ENCODE measurements at regions not wholly inside any gene's neighbourhood (a gene's known extent, or its start where the extent isn't known, plus 50 kb on each side); places are given as distances from the start of the nearest gene placed in this dataset.

GRCh38 chr10:62691336-62691735 lies 113.2 kb upstream of the ADO start:
- no peaks in the 10 kb centered on the region for H3K36me3 ChIP-seq (ENCODE audit: control insufficient read depth in 4 of 4, insufficient read depth in 4 of 4, low read length in 4 of 4)
- peaks cover 0 to 9% (median 2%) of the 10 kb centered on the region in 5 donors for H3K4me1 ChIP-seq (ENCODE audit: control insufficient read depth in 5 of 5, insufficient read depth in 5 of 5, low read length in 5 of 5)
- ATAC-seq (ENCODE audit: insufficient read depth, low FRiP score) = no peak
- no peak overlapping the region for H3K9ac ChIP-seq (ENCODE audit: insufficient read depth in 1 of 2, low read length in 2 of 2)
- 50 to 56% methylated on average over 4 of the region's 4 CpGs for WGBS, 2 donors
- DNase-seq = no peak
- H3K27ac ChIP-seq (ENCODE audit: low read depth in 1 of 2, low read length in 1 of 2) = no peak overlapping the region
- no peaks in the 10 kb centered on the region for H3K27me3 ChIP-seq (ENCODE audit: control insufficient read depth in 3 of 3, insufficient read depth in 3 of 3, low read length in 2 of 3)
- TF ChIP-seq CTCF (IDR thresholded peaks at IDR 0.05; ENCODE audit: control extremely low read depth, extremely low read depth) = no peak
- no peak overlapping the region for H3K4me3 ChIP-seq
- H3K9me3 ChIP-seq (ENCODE audit: control insufficient read depth in 4 of 4, insufficient read depth in 3 of 4, low read length in 3 of 4) = peaks cover 0 to 3% (median 0%) of the 10 kb centered on the region in 4 donors

GRCh38 chr10:62692085-62692484 lies 112.4 kb upstream of the ADO start:
- 71 to 74% methylated on average over 5 of the region's 5 CpGs for WGBS, 2 donors
- ATAC-seq (ENCODE audit: insufficient read depth, low FRiP score) = no peak

GRCh38 chr10:62693306-62693705 lies 111.2 kb upstream of the ADO start:
- Histone ChIP-seq H3K9me3 (ENCODE audit: control insufficient read depth in 4 of 4, insufficient read depth in 3 of 4, low read length in 3 of 4) (no peaks in the 10 kb centered on the region), H3K27ac (ENCODE audit: low read depth in 1 of 2, low read length in 1 of 2) (no peak overlapping the region), H3K9ac (ENCODE audit: insufficient read depth in 1 of 2, low read length in 2 of 2) (no peak overlapping the region), H3K4me1 (ENCODE audit: control insufficient read depth in 5 of 5, insufficient read depth in 5 of 5, low read length in 5 of 5) (peaks cover 0 to 9% (median 2%) of the 10 kb centered on the region in 5 donors), H3K27me3 (ENCODE audit: control insufficient read depth in 3 of 3, insufficient read depth in 3 of 3, low read length in 2 of 3) (no peaks in the 10 kb centered on the region), H3K36me3 (ENCODE audit: control insufficient read depth in 4 of 4, insufficient read depth in 4 of 4, low read length in 4 of 4) (no peaks in the 10 kb centered on the region), H3K4me3 (no peak overlapping the region)
- no peak for TF ChIP-seq CTCF (IDR thresholded peaks at IDR 0.05; ENCODE audit: control extremely low read depth, extremely low read depth)
- 92 to 94% methylated on average over 2 of the region's 2 CpGs for WGBS, 2 donors
- ATAC-seq (ENCODE audit: insufficient read depth, low FRiP score) (no peak), DNase-seq (no peak)

More at GRCh38 chr10:62692085-62692484, 112.4 kb upstream of the ADO start:
- DNase-seq = peak in 1 of 3 donors; percentile 13
- Histone ChIP-seq H3K9me3 (ENCODE audit: control insufficient read depth in 4 of 4, insufficient read depth in 3 of 4, low read length in 3 of 4) (peaks cover 0 to 3% (median 0%) of the 10 kb centered on the region in 4 donors), H3K36me3 (ENCODE audit: control insufficient read depth in 4 of 4, insufficient read depth in 4 of 4, low read length in 4 of 4) (no peaks in the 10 kb centered on the region), H3K4me3 (no peak overlapping the region), H3K27me3 (ENCODE audit: control insufficient read depth in 3 of 3, insufficient read depth in 3 of 3, low read length in 2 of 3) (no peaks in the 10 kb centered on the region), H3K9ac (ENCODE audit: insufficient read depth in 1 of 2, low read length in 2 of 2) (no peak overlapping the region), H3K27ac (ENCODE audit: low read depth in 1 of 2, low read length in 1 of 2) (no peak overlapping the region), H3K4me1 (ENCODE audit: control insufficient read depth in 5 of 5, insufficient read depth in 5 of 5, low read length in 5 of 5) (peaks cover 0 to 9% (median 2%) of the 10 kb centered on the region in 5 donors)
- no peak for TF ChIP-seq CTCF (IDR thresholded peaks at IDR 0.05; ENCODE audit: control extremely low read depth, extremely low read depth)

- no peaks in the 10 kb centered on the region for H3K27me3 ChIP-seq (ENCODE audit: control insufficient read depth in 3 of 3, insufficient read depth in 3 of 3, low read length in 2 of 3)
- no peak for TF ChIP-seq CTCF (IDR thresholded peaks at IDR 0.05; ENCODE audit: control extremely low read depth, extremely low read depth)
- H3K36me3 ChIP-seq (ENCODE audit: control insufficient read depth in 4 of 4, insufficient read depth in 4 of 4, low read length in 4 of 4) = no peaks in the 10 kb centered on the region
- peaks cover 0 to 7% (median 0%) of the 10 kb centered on the region in 5 donors for H3K4me1 ChIP-seq (ENCODE audit: control insufficient read depth in 5 of 5, insufficient read depth in 5 of 5, low read length in 5 of 5)
- DNase-seq (no peak), ATAC-seq (ENCODE audit: insufficient read depth, low FRiP score) (no peak)
- 52 to 70% methylated on average over 3 of the region's 3 CpGs for WGBS, 2 donors
- no peak overlapping the region for H3K4me3 ChIP-seq
- H3K9ac ChIP-seq (ENCODE audit: insufficient read depth in 1 of 2, low read length in 2 of 2) = no peak overlapping the region
- H3K9me3 ChIP-seq (ENCODE audit: control insufficient read depth in 4 of 4, insufficient read depth in 3 of 4, low read length in 3 of 4) = peaks cover 0 to 6% (median 0%) of the 10 kb centered on the region in 4 donors
- no peak overlapping the region for H3K27ac ChIP-seq (ENCODE audit: low read depth in 1 of 2, low read length in 1 of 2)
These were observed 109.9 kb upstream of the ADO start for GRCh38 chr10:62694537-62695126.
